T-helper 1 cell treated with Interleukin-12 subunit alpha and Interleukin-12 subunit beta and Interleukin-4 antibody, amounts not matched to agents 30 μg/mL and 1 μg/mL, for 36 hours (primary cell): ENCODE measurements at regions not wholly inside any gene's neighbourhood (a gene's known extent, or its start where the extent isn't known, plus 50 kb on each side); places are given as distances from the start of the nearest gene placed in this dataset.

Source experiments
- H3K27ac Mint-ChIP-seq: one replicate; pipeline ENCODE4 v1.8.0; 2021; ENCODE audit warnings: mild to moderate bottlenecking, mixed read lengths
- H3K27me3 Mint-ChIP-seq: one replicate; pipeline ENCODE4 v1.8.0; 2021; ENCODE audit warnings: low read depth, mixed read lengths
- H3K36me3 Mint-ChIP-seq: one replicate; pipeline ENCODE4 v1.8.0; 2021; ENCODE audit warnings: low read depth, mixed read lengths
- H3K4me1 Mint-ChIP-seq: one replicate; pipeline ENCODE4 v1.8.0; 2021; ENCODE audit warnings: low read depth, mixed read lengths
- H3K4me3 Mint-ChIP-seq: one replicate; pipeline ENCODE4 v1.8.0; 2021; ENCODE audit warnings: mild to moderate bottlenecking, moderate library complexity, mixed read lengths
- H3K9me3 Mint-ChIP-seq: one replicate; pipeline ENCODE4 v1.8.0; 2021; ENCODE audit warnings: mixed read lengths

- no peaks in the 10 kb centered on the region for H3K36me3 Mint-ChIP-seq
- H3K27me3 Mint-ChIP-seq = no peaks in the 10 kb centered on the region
- no peaks in the 10 kb centered on the region for H3K4me1 Mint-ChIP-seq
- no peak overlapping the region for H3K4me3 Mint-ChIP-seq
- no peaks in the 10 kb centered on the region for H3K9me3 Mint-ChIP-seq
- no peak overlapping the region for H3K27ac Mint-ChIP-seq
These were observed 353.7 kb downstream of the CSNK1G3 start for GRCh38 chr5:123865641-123866040.

GRCh38 chr5:123864578-123864977, 352.6 kb downstream of the CSNK1G3 start:
- H3K4me1 Mint-ChIP-seq = no peaks in the 10 kb centered on the region
- H3K27ac Mint-ChIP-seq = no peak overlapping the region
- H3K36me3 Mint-ChIP-seq = no peaks in the 10 kb centered on the region
- no peak overlapping the region for H3K4me3 Mint-ChIP-seq
- H3K27me3 Mint-ChIP-seq = no peaks in the 10 kb centered on the region
- H3K9me3 Mint-ChIP-seq = no peaks in the 10 kb centered on the region

- Mint-ChIP-seq H3K36me3 (no peaks in the 10 kb centered on the region), H3K27ac (no peak overlapping the region), H3K27me3 (no peaks in the 10 kb centered on the region), H3K9me3 (no peaks in the 10 kb centered on the region), H3K4me1 (no peaks in the 10 kb centered on the region), H3K4me3 (no peak overlapping the region)
These were observed 347.0 kb downstream of the CSNK1G3 start for GRCh38 chr5:123858938-123859337.

GRCh38 chr5:123856766-123857165, 344.8 kb downstream of the CSNK1G3 start:
- no peak overlapping the region for H3K4me3 Mint-ChIP-seq
- no peaks in the 10 kb centered on the region for H3K36me3 Mint-ChIP-seq
- no peaks in the 10 kb centered on the region for H3K27me3 Mint-ChIP-seq
- no peak overlapping the region for H3K27ac Mint-ChIP-seq
- no peaks in the 10 kb centered on the region for H3K4me1 Mint-ChIP-seq
- H3K9me3 Mint-ChIP-seq = no peaks in the 10 kb centered on the region

- Mint-ChIP-seq H3K9me3 (peaks cover 4% of the 10 kb centered on the region), H3K36me3 (no peaks in the 10 kb centered on the region), H3K27me3 (no peaks in the 10 kb centered on the region), H3K4me1 (no peaks in the 10 kb centered on the region), H3K4me3 (no peak overlapping the region), H3K27ac (no peak overlapping the region)
These were observed 343.6 kb downstream of the CSNK1G3 start for GRCh38 chr5:123855609-123856008.

GRCh38 chr5:123845356-123846100, 333.6 kb downstream of the CSNK1G3 start:
- Mint-ChIP-seq H3K36me3 (no peaks in the 10 kb centered on the region), H3K4me3 (no peak overlapping the region), H3K27me3 (no peaks in the 10 kb centered on the region), H3K4me1 (no peaks in the 10 kb centered on the region), H3K9me3 (no peaks in the 10 kb centered on the region), H3K27ac (no peak overlapping the region)

GRCh38 chr5:123844873-123845272, 332.9 kb downstream of the CSNK1G3 start:
- no peaks in the 10 kb centered on the region for H3K36me3 Mint-ChIP-seq
- H3K4me1 Mint-ChIP-seq = no peaks in the 10 kb centered on the region
- no peak overlapping the region for H3K27ac Mint-ChIP-seq
- no peak overlapping the region for H3K4me3 Mint-ChIP-seq
- H3K27me3 Mint-ChIP-seq = no peaks in the 10 kb centered on the region
- H3K9me3 Mint-ChIP-seq = no peaks in the 10 kb centered on the region

- Mint-ChIP-seq H3K4me3 (no peak overlapping the region), H3K4me1 (no peaks in the 10 kb centered on the region), H3K27me3 (no peaks in the 10 kb centered on the region), H3K36me3 (no peaks in the 10 kb centered on the region), H3K27ac (no peak overlapping the region), H3K9me3 (no peaks in the 10 kb centered on the region)
These were observed 323.4 kb downstream of the CSNK1G3 start for GRCh38 chr5:123835421-123835820.

GRCh38 chr5:123830575-123830974, 318.6 kb downstream of the CSNK1G3 start:
- Mint-ChIP-seq H3K27ac (no peak overlapping the region), H3K9me3 (no peaks in the 10 kb centered on the region), H3K4me1 (no peaks in the 10 kb centered on the region), H3K27me3 (no peaks in the 10 kb centered on the region), H3K4me3 (no peak overlapping the region), H3K36me3 (no peaks in the 10 kb centered on the region)

GRCh38 chr5:123827811-123828210, 315.8 kb downstream of the CSNK1G3 start:
- no peak overlapping the region for H3K27ac Mint-ChIP-seq
- H3K4me3 Mint-ChIP-seq = no peak overlapping the region
- H3K36me3 Mint-ChIP-seq = no peaks in the 10 kb centered on the region
- H3K4me1 Mint-ChIP-seq = no peaks in the 10 kb centered on the region
- peaks cover 4% of the 10 kb centered on the region for H3K9me3 Mint-ChIP-seq
- no peaks in the 10 kb centered on the region for H3K27me3 Mint-ChIP-seq

- no peaks in the 10 kb centered on the region for H3K36me3 Mint-ChIP-seq
- no peak overlapping the region for H3K27ac Mint-ChIP-seq
These were observed 307.9 kb downstream of the CSNK1G3 start for GRCh38 chr5:123819833-123820232.

GRCh38 chr5:123819386-123819785, 307.4 kb downstream of the CSNK1G3 start:
- Mint-ChIP-seq H3K4me1 (no peaks in the 10 kb centered on the region), H3K36me3 (no peaks in the 10 kb centered on the region), H3K9me3 (no peaks in the 10 kb centered on the region), H3K27ac (no peak overlapping the region), H3K4me3 (no peak overlapping the region), H3K27me3 (no peaks in the 10 kb centered on the region)

More at GRCh38 chr5:123819833-123820232, 307.9 kb downstream of the CSNK1G3 start:
- no peak overlapping the region for H3K4me3 Mint-ChIP-seq
- no peaks in the 10 kb centered on the region for H3K4me1 Mint-ChIP-seq
- H3K9me3 Mint-ChIP-seq = peaks cover 2% of the 10 kb centered on the region
- no peaks in the 10 kb centered on the region for H3K27me3 Mint-ChIP-seq

- Mint-ChIP-seq H3K9me3 (no peaks in the 10 kb centered on the region), H3K4me1 (no peaks in the 10 kb centered on the region), H3K27ac (no peak overlapping the region), H3K27me3 (no peaks in the 10 kb centered on the region), H3K36me3 (no peaks in the 10 kb centered on the region), H3K4me3 (no peak overlapping the region)
These were observed 305.3 kb downstream of the CSNK1G3 start for GRCh38 chr5:123817267-123817666.

GRCh38 chr5:123814801-123815470, 303.0 kb downstream of the CSNK1G3 start:
- Mint-ChIP-seq H3K27ac (no peak overlapping the region), H3K4me1 (no peaks in the 10 kb centered on the region), H3K4me3 (no peak overlapping the region)

GRCh38 chr5:123813937-123814624, 302.1 kb downstream of the CSNK1G3 start:
- no peaks in the 10 kb centered on the region for H3K36me3 Mint-ChIP-seq
- H3K9me3 Mint-ChIP-seq = no peaks in the 10 kb centered on the region
- no peak overlapping the region for H3K4me3 Mint-ChIP-seq
- H3K4me1 Mint-ChIP-seq = no peaks in the 10 kb centered on the region
- no peaks in the 10 kb centered on the region for H3K27me3 Mint-ChIP-seq
- H3K27ac Mint-ChIP-seq = no peak overlapping the region

More at GRCh38 chr5:123814801-123815470, 303.0 kb downstream of the CSNK1G3 start:
- Mint-ChIP-seq H3K27me3 (no peaks in the 10 kb centered on the region), H3K9me3 (no peaks in the 10 kb centered on the region), H3K36me3 (no peaks in the 10 kb centered on the region)
